SIG-M5 treated with dmso at 0.1 percent for 504 hours (cell line): ENCODE measurements at regions not wholly inside any gene's neighbourhood (a gene's known extent, or its start where the extent isn't known, plus 50 kb on each side); places are given as distances from the start of the nearest gene placed in this dataset.

Source experiments
- DNase-seq: peaks from one replicate; lab custom pipeline; 2025; ENCODE audit not compliant: unreplicated experiment; lab: John Stamatoyannopoulos, UW

DNA sequence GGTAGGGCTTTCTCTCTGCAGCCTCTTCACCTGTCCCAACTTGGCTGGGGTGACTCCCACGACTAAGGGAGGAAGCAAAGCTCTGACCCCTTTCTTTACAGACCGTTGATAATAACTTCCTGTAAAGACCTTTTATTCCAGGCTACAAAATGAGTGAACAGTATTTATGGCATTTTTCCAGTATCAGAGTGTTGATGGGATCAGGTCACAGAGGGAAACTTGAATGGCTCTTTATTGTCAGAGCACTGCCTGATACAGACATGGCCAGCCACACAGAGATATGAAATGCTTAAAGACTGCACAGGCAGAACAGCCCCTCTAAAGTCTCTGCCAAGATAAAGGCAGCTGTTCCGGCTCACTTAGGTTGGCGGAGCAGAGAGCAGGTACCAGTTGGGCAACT is 1033.9 kb upstream of the NR2F2 start:
- DNase-seq: no peak

DNA sequence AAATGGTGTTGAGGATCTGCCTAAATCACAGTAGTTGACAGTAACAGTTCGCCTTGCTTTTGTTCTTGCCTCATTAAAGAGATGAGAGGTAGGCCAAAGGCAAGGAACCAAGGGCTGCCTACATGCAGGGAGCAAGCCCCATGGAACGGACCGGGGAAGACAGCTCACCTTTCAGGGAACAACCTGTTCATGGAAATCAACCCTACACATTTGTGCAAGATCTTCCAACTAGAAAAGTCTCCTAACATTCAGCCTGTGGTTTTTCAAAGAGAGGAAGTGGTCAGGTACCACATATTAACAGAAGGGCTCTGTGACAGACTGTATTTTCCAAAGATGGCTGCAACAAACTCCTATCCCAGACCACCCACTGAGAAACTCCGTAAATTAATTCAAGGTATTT is 1031.8 kb upstream of the NR2F2 start:
- peak; percentile 27 for DNase-seq

DNA sequence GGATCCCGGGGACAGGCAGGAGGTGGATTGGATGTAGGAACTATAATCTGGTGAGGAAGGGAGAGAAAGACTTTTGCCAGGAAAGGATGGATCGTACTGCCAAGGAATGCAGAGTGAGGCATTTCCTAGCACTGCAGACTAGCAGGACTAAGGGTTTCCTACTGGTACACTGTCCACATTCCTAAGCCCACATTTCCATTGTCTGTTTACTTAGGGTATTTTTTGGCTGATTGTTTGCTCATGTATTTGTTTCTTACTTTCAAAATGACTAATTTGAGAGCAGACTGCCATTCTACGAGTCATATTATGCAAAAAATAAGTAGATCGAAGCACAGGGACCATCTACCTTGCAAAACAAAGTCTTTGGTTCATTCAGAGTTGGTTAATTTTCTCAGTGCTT is 1029.5 kb upstream of the NR2F2 start:
- DNase-seq: no peak

DNA sequence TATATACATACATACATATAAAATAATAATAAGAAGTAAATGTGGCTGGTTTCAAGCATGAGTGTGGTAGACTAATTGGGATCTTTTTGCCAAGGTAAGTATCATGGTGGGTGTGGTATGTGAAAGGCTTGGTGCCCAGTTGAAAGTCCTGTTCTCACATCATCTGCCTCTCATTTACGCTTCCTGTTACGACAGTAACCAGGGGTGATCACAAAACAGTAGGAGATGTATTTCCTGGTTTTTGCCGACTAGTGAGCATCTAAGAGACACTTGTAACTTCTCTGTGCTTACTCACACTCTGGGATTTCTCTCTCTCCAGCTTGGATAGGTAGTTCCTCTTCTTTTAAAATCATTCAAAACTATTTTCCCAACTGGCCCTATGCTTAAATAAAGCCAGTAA is 1028.3 kb upstream of the NR2F2 start:
- DNase-seq: peak; percentile 52

DNA sequence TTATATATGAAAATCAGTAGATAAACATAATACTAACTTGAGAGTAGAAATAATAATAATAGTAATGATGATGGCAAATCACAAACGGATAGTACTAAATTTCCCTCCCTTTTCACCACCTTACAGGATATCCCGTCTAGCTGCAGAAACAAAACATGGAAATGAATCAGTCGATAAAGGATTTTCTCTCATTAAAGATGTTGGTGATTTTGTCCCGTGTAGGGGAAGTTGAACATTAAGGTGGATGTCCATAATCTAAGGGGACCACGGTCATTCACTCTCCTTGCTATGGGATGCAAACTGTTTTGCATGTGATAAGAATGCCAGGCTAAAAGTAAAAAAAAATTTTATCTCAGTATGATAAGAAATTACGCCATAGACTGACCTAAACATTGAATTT is 1027.7 kb upstream of the NR2F2 start:
- DNase-seq: no peak

DNA sequence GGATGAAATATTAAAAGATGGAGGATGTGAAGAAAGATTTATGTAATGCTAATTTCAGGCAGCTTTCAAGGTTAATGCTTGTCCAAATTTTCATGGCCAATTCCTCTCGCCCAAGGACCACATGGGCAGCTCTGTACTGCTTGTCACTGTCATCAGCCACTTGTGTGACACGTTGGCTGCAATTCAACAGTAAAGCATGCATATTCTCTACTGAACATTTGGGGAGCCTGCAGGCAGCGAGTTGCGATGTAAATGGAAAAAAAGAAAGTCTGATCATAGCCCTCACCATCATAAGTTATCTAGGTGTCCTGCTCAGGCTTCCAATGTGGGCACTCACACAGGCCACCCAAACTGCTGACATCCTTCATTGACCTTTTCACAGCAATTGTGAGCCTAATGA is 1026.8 kb upstream of the NR2F2 start:
- no peak for DNase-seq

DNA sequence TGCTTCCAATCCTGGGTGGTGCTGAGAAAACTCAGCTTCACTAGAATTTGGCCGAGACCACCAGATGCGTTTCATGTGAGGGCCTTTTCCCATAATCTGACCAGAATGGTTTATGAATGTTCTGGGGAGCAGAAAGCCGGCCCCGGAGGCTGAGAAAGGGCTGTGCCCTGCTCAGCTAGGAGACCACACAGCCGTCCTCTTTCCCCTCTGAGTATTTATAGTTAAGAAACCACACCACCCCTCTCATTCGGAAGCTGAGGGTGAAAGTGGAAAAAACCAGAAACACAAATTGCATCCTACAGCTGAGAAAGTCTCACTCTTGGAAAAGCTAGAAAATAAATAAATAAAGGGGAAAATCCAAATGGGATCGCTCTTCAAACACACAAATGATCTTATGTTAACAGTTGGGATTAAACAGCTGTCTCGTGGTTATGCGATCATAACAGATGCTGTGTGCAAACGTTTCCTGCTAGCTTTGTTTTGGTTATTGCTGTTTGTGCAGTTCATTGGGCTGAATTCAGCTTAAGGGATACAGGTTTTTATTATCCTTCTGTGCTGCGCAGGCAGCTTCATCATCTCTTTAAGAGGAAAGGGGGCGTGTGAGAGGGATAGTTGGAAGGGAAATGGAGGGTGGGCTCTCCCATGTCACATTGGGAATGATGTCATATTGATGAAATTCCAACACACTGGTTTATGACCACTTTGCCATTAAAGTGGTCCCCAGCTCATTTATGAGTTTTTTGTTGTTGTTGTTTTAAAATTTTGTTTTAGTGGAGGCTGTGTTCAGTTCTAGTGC is 1026.2 kb upstream of the NR2F2 start:
- no peak for DNase-seq

DNA sequence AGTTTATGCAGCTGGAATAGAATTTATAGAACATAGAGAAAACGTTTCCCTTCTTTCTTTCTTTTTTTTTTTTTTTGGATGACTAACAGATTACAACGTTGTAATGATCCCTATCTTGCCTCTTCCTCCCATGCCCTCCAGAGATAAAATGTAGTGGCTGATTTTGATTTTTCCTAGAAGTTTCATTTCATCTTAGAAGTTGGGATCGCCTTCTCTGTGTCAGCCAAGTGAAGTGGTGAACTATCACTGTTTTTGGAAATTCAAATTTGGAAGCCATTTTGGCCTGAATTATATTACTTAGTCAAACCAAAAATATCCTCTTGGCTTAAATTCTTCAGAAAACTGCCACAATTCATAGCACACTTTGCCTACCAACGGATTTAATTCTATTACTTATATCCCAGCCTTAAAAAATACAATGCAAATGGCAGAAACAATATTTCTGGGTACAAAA is 1025.5 kb upstream of the NR2F2 start:
- DNase-seq: no peak

DNA sequence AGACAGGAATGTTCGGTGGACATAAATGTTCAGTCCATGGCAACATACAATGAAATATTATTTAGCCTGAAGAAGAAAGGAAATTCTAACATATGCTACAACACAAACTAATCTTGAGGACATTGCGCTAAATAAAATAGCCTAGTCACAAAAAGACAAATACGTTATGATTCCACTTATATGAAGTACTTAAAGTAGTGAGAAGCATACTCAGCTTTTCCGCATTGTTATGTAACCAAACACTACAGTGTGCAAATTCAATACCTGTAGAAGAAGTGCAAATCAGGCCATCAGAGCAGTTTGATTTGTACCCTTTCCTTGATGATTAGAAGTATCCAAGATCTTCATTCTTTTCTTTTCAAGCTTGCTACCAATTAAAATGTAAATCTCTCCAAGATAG is 1023.4 kb upstream of the NR2F2 start:
- DNase-seq: no peak

DNA sequence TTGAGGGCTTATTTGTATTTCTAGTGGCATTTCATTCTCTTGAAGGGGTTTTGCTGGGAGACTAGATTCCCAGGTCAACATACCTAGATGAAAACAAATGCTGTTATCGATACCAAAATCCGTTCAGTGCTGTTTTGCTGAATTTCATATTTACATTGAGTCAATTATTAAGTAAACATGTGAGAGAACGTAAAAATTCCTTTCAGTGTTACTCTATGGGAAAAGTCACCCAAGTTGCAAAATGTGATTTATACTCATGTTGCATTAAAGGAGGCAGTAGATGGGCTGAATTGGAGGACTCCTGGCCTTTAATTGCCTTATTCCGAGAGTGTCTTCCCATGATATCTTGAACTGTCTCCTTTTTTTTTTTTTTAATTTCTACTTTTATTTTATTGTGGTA is 1011.3 kb upstream of the NR2F2 start:
- DNase-seq: peak; percentile 12

DNA sequence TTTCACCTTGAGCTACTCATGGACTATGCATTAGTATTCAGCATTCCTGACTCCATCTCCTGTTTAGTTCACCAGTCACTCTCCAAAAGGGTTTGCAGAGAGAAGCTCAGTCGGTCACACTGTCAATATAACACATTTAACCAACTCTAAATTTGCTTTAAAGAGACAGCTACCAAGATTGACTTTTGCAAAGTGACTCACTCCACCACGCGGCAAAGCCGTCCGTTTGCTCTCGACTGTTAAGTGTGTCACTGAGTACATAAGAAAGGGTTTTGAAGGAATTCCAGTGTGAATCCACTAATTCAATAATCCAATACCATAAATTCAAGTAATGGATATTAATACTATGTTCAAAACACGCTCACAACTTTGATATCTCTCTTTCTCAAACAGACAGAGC is 1006.7 kb upstream of the NR2F2 start:
- no peak for DNase-seq

DNA sequence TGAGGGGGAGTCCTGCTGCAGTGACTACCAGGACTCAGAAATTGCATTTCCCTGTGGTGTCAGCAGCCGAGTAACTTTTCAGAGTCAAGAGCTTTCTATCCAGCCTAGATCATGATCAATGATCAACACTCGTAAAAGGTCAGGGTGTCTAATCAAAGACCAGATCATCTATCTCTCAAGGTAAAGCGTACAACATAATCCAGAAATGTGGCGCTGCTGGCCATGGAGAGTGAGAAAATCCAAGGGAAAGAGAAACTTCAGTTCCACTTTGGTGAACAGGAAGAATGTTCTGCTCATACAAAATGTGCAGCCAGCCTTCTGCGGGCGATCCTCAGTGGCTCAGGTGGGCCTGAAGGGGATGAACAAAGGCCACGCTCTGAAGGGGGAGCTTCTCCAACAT is 1005.8 kb upstream of the NR2F2 start:
- DNase-seq: no peak

DNA sequence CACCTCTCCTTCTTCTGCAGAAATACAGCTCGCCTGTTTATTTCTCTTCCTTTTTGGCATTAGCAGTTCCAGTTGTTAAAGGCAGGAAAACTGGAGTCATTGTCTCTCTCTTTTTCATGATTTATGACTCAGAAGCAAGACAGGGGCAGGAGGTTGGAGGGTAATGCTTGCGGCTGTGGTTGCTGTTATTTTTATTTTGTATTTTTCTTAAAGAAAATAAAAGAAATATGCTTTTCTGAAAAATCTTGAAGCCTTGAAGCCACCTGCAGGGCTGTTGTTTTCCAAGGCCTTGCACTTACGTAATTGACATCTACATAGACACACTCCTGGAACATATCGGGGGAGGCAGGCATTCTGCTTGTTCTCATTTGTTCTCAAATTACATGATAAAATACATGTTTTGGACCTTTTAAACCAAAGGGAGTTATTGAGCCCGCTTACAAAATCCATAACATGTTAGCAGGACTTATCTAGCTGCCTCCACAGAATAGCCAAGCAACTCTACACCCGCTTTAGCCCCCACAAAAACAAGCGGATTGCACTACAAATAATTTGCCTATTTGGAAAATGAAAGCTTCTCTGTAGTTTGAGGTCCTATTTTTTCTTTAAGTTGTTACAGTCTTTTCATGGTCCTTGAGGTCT is 1004.6 kb upstream of the NR2F2 start:
- DNase-seq: no peak

DNA sequence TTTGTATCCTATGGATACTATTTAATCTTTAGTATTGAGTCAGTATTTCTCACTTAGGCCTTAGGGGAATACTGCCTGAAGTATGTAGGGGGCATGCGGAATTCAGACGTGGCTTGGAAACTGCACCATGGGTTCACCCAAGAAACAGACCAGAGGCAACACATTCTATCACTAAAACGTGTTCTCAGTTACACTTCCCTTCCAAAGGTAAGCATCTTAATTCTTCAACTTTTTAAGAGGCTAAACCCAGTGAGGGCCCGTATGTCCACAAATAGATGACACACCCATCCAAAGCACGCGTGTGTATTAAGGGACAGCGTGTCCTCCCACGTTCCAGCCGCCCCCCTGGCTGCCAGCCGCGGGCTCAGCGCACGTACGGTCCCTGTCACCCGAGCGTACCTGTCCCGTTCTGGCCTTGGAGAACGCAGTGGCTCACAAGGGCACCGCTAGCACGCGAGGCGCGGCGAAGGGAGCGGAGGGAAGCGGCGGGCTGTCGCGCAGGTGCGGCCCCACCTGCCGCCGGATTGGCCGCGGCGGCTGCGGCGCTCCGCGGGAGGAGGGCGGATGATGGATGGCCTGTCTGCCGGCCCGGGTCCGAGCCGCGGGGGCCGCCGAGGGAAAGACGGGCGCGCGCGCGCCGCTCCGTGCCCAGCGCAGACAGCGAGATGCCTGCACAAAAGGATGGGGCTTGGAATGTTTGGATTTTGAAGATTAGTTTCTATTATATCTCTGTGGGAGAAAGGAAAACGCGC is 1003.9 kb upstream of the NR2F2 start:
- DNase-seq: no peak

DNA sequence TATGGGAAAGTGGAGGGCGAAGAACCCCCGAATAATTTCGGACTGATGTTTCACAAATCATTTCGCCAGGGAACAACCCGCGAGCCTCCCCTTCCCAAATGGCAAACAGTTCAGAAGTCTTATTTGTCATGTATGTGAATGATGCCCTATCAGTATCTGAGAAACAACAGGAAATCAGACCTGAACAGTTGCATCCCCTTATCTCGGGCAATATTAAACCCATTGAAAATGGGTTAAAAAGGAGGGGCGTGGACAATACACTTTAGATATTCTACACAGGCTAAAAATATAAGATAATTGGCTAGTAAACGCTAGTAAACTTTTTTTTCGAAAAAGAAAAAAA is 1003.3 kb upstream of the NR2F2 start:
- no peak for DNase-seq

DNA sequence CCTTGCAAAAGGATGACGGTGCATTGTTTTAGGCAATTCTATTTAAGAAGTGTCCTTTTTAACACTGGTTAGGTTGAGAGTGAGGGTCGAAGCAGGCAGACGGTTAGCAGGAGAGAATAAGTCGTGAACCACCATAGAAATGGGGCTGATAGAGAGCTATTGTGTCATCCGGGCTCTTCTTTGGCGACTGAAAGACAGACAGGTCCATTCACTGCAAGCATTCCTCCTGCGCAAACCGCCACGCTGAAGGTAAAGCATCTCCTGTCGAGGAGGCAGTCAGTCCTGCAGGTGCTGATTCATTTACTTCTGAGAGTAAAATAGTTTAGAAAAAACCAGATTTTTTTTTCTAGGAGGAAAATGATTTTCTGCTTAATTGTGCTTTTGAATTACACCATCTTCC is 1002.8 kb upstream of the NR2F2 start:
- no peak for DNase-seq

DNA sequence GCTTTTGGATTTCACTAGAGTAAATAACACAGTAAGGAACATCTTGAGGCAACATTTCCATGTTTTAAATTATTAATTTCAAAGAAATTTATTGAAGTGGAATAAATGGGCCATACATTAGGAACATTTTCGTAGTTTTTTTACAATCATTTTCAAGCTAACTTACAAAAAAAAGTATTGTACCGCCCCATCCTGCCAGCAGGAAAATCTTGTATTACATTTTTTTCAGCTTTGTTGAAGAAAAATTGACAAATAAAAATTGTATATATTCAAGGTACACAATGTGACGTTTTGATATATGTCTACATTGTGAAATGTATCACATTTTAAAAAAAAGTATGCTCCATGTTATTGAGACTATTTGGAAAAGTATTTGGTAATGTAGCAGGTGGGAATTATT is 1001.9 kb upstream of the NR2F2 start:
- no peak for DNase-seq

DNA sequence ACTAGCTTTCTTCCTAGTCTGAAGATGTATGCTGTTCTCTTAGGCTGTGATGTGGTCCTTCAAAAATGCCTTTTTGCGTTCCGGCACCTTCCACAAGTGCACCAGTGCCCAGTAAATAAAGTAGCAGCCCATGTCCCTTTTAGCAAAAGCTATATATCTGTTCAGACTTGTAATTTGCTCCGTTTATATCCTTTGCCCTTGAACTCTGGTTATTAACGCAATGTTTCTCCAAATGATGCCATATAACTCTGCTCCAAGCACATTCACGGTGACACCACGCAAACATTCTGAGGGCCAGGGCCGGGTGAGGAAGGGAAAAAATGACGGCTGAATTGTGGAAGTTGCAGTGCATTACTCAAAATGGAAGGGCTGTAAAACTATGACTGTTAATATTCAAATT is 1001.1 kb upstream of the NR2F2 start:
- DNase-seq: no peak

DNA sequence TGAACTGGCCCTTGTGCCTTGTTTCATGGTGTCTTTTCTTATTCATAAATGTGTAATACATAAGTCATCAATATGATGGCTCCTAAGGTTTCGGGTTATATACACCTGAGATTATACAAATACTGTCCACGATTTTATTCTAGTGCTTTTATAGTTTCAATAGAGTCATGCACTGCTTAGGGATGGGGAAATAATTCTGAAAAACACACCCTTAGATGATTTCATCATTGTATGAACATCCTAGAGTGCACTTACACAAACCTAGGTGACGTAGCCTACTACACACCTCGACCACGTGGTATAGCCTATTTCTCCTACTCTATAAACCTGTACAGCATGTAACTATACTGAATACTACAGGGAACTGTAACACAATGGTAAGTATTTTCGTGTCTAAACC is 988.8 kb upstream of the NR2F2 start:
- DNase-seq: no peak

DNA sequence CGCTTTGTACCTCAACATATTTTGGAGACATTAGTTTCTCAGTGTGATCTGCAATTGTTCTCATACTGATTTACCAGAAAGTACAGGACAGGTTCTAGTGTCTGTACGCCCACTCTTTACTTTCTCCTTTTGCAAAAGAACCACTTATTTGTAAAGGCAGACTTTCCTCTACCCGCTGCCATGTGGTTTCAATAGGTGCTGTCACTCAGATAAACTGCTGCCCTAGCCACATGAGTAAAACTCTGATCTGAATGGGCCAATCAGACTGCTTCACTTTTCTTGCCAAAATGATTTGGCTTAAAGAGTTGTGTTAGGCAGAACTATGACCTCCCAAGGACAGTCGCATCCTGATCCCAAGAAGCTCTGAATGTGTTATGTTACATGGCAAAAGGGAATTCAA is 984.6 kb upstream of the NR2F2 start:
- DNase-seq: no peak

DNA sequence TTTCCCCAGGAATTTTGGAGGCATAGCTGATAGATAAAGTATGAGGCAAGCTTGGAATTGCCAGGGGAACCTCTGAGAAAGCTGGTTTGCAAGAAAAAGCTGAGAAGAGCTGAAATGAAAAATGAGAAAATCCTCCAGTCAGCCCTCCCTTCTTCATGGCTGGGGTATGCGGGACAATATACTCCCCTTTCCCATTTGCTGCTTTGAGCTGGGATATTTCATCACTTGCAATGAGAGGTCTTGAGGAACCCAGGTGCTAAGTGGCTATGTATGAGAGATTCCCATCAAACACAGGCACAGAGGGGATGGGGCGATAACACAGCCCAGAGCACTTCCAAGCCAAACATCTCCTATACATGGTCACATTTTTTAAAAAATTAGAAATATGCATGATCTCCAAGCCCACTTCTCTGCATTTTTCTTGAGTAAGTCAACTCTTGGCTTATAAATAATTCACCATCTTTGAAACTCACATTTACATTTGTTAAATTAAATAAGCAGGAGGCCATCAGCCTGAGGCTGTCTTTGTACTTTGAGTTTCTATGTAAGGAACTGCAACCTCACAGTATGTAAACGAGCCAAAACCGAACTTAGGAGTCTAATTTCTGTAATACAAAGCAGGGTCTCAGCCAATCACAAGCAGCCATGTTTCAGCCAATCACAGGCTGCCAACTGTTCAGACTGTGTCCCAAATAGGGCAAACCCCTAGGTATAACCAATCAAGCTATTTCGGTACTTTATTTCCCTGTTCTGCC is 983.6 kb upstream of the NR2F2 start:
- no peak for DNase-seq

DNA sequence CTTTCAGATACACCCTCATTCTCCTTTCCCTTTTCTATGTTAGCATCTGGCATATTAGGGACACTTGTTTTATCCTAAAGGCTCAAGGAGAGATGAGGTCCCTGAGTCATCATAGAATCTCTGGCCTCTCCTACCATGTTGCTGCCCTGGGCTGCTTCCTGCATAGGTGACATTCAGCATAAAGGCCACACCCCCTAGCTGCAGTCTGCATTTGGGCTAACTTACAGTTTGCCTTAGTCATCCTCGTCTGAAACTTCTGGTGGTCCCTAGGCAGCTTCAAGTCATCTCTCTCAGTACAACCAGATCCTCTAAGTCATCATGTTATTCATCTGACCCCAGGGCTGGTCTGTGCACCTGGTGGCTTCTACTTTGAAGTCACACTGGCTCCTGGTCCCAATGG is 982.7 kb upstream of the NR2F2 start:
- DNase-seq: no peak
